Stimulated activated naive CD8-positive, alpha-beta T cell treated with anti-CD3 and anti-CD28 coated beads, Interleukin-15, amount 100 ng/mL, for 72 hours (primary cell): ENCODE measurements at regions not wholly inside any gene's neighbourhood (a gene's known extent, or its start where the extent isn't known, plus 50 kb on each side); places are given as distances from the start of the nearest gene placed in this dataset.
A peak's percentile ranks its signal among the peaks of the same experiment; 100 is the strongest.
"Not testable (repeated sequence)": the region's sequence is repeated elsewhere in the genome, so short reads cannot be mapped to it uniquely, and the experiment has no call there.

ENCODE experiments used
- ATAC-seq: fragments of 150-1000 bp; cut with Tn5 transposase; 2 replicates; pipeline ENCODE4 v1.10.0; 2021; ENCODE audit warnings: mild to moderate bottlenecking, moderate library complexity
- DNase-seq, 2 donors: peaks; one replicate each; pipeline ENCODE4 v3.0.0; 2021 to 2022
- H3K27ac Mint-ChIP-seq, 2 donors: one replicate each; pipeline ENCODE4 v1.8.0; 2022; ENCODE audit warnings: mild to moderate bottlenecking in 2 of 2, mixed read lengths in 2 of 2, moderate library complexity in 2 of 2
- H3K27me3 Mint-ChIP-seq: one replicate; pipeline ENCODE4 v1.8.0; 2022; ENCODE audit warnings: mixed read lengths
- H3K4me1 Mint-ChIP-seq: one replicate; pipeline ENCODE4 v1.8.0; 2022; ENCODE audit warnings: mild to moderate bottlenecking, mixed read lengths
- H3K4me3 Mint-ChIP-seq, 2 donors: one replicate each; pipeline ENCODE4 v1.8.0; 2022; ENCODE audit warnings: mild to moderate bottlenecking in 2 of 2, mixed read lengths in 2 of 2, moderate library complexity in 1 of 2
- H3K9me3 Mint-ChIP-seq, 2 donors: one replicate each; pipeline ENCODE4 v1.8.0; 2022; ENCODE audit warnings: mixed read lengths in 2 of 2

DNA sequence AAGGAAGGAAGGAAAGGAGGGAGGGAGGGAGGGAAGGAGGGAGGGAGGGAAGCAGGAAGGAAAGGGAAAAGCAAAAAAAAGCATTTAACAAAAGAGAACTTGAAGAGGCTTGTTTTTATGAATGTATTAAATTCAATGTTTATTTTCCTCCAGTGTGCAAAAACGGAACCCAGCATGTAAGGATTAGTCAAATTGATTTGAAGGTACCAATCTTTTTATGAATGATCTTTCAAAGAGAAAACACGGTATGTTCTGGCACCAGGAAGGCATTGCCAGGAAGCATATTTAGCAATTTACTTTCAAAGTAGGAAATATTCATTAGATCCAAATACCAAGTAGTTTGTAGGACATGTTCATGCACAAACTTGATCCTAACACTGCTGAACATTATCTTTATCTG lies 453.6 kb downstream of the PDGFC start:
- Mint-ChIP-seq H3K4me3 (no peak overlapping the region), H3K27ac (no peak overlapping the region), H3K4me1 (no peaks in the 10 kb centered on the region), H3K27me3 (no peaks in the 10 kb centered on the region), H3K9me3 (peaks cover 0 to 20% of the 10 kb centered on the region in 2 donors)
- ATAC-seq (no peak), DNase-seq (no peak)

- Mint-ChIP-seq H3K27me3 (no peaks in the 10 kb centered on the region), H3K27ac (no peak overlapping the region), H3K9me3 (peaks cover 0 to 19% of the 10 kb centered on the region in 2 donors), H3K4me3 (no peak overlapping the region), H3K4me1 (no peaks in the 10 kb centered on the region)
- DNase-seq (no peak), ATAC-seq (no peak)
These were observed 454.1 kb downstream of the PDGFC start for GRCh38 chr4:156517546-156517945.

DNA sequence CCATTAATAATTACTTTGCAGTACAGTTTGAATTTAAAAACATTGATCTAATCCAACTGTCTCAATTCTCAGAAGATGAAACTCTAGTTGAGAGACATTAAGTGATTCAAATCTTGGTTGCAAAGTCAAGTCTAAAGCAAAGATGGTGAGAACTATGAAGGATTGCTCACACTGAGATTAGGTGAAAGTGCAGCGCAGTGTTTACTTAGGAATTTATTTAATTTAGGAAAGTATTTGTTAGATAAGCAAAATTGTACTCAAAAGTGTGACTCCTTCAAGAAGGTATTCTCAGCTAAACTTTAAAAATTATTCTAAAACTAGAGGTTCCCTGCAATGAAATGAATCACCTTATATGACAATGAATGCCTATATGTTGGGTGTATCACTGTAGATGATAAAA lies 454.9 kb downstream of the PDGFC start:
- Mint-ChIP-seq H3K27ac (no peak overlapping the region), H3K4me3 (no peak overlapping the region), H3K9me3 (peaks cover 0 to 13% of the 10 kb centered on the region in 2 donors), H3K27me3 (no peaks in the 10 kb centered on the region), H3K4me1 (no peaks in the 10 kb centered on the region)
- ATAC-seq = no peak
- DNase-seq = no peak

DNA sequence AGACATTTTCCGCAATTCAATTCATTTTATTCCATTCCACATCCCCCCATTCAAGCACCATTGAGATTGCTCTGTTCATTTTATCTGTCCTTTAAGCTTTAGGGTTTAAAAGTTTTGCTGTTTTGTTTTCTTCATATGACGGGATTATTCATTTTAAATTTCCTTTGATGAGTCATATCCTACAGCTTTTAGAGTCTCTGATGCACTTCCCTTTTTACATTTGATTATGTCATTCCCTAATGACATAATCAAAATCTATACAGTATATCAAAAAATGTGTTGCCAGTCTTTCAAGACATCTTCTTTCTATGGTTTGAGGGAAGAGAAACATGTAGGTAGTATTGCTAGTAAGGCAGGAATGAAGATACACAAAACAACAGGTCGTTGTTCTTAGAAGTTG lies 456.3 kb downstream of the PDGFC start:
- Mint-ChIP-seq H3K9me3 (peaks cover 12 to 13% of the 10 kb centered on the region in 2 donors), H3K4me3 (no peak overlapping the region), H3K27me3 (no peaks in the 10 kb centered on the region), H3K27ac (no peak overlapping the region), H3K4me1 (no peaks in the 10 kb centered on the region)
- no peak for DNase-seq
- ATAC-seq = no peak

DNA sequence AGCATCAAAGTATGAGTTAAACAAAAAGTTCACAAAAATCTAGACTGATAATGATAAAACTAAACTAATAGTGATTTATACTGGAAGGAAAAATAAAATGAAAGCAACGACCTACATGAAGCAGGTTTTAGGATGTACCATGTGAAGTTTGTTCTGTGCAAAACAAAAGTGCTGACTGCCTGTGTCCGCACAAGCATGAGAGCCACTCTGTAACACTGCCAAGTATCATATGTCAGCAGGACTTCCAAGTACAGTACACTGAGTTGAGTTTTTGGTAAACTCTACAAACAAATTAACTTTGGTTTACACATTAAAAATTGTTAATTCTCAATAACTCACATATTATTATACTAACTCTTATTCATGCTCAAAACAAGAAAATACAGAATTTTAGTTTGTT lies 459.0 kb downstream of the PDGFC start:
- no peaks in the 10 kb centered on the region for H3K4me1 Mint-ChIP-seq
- H3K27ac Mint-ChIP-seq = no peak overlapping the region
- DNase-seq = no peak
- H3K27me3 Mint-ChIP-seq = no peaks in the 10 kb centered on the region
- H3K9me3 Mint-ChIP-seq = peaks cover 8 to 24% of the 10 kb centered on the region in 2 donors
- H3K4me3 Mint-ChIP-seq = no peak overlapping the region
- no peak for ATAC-seq

DNA sequence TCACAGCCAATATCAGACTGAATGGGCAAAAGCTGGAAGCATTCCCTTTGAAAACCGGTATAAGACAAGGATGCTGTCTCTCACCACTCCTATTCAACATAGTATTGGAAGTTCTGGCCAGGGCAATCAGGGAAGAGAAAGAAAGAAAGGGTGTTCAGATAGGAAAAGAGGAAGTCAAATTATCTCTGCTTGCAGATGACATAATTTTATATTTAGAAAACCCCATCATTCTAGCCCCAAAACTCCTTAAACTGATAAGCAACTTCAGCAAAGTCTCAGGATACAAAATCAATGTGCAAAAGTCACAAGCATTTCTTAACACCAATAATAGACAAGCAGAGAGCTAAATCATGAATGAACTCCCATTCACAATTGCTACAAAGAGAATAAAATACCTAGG lies 461.7 kb downstream of the PDGFC start:
- H3K4me1 Mint-ChIP-seq, ATAC-seq, H3K27ac Mint-ChIP-seq, DNase-seq, H3K27me3 Mint-ChIP-seq, H3K4me3 Mint-ChIP-seq: not testable (repeated sequence)
- peaks cover 9 to 38% of the 10 kb centered on the region in 2 donors for H3K9me3 Mint-ChIP-seq

DNA sequence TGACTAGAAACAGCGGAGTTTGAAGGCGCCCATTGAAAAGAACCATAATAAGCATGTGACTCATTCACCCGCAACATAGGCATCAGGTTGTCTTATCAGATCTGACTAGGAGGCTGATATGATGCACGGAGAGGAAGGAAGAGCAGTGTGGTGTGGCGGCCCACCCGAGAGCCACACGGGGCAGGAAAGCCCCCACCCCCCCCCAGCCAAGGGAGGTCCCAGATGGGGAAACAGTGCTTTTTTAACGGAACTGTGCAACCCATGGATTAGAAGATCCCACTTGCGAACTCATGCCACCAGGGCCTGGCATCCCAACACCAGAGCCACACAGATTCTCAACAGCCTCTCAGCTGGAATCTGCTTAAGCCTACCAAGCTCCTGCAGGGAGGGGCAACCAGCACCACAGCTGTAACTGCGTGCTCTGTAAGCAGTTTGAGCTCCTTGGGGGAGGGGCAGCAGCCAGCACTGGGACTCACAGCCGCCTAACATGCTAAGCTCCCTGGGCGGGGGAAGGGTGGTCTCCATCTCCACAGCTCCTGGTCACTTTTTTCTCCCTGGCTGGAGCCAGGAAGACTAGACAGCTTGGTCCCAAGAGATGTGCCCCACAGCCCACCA lies 466.2 kb downstream of the PDGFC start:
- ATAC-seq (no peak), DNase-seq (no peak)
- Mint-ChIP-seq H3K9me3 (peaks cover 14 to 47% of the 10 kb centered on the region in 2 donors), H3K27me3 (no peaks in the 10 kb centered on the region), H3K4me1 (no peaks in the 10 kb centered on the region), H3K4me3 (no peak overlapping the region), H3K27ac (no peak overlapping the region)

- Mint-ChIP-seq H3K4me3 (no peak overlapping the region), H3K27ac (no peak overlapping the region), H3K27me3 (no peaks in the 10 kb centered on the region), H3K9me3 (peaks cover 14 to 44% of the 10 kb centered on the region in 2 donors), H3K4me1 (no peaks in the 10 kb centered on the region)
- no peak for DNase-seq
- no peak for ATAC-seq
These were observed 468.5 kb downstream of the PDGFC start for GRCh38 chr4:156503119-156503518.

- ATAC-seq (no peak), DNase-seq (no peak)
- peaks cover 12 to 34% of the 10 kb centered on the region in 2 donors for H3K9me3 Mint-ChIP-seq
- H3K27me3 Mint-ChIP-seq = no peaks in the 10 kb centered on the region
- H3K27ac Mint-ChIP-seq = no peak overlapping the region
- H3K4me3 Mint-ChIP-seq = no peak overlapping the region
- no peaks in the 10 kb centered on the region for H3K4me1 Mint-ChIP-seq
These were observed 469.6 kb downstream of the PDGFC start for GRCh38 chr4:156501962-156502361.

DNA sequence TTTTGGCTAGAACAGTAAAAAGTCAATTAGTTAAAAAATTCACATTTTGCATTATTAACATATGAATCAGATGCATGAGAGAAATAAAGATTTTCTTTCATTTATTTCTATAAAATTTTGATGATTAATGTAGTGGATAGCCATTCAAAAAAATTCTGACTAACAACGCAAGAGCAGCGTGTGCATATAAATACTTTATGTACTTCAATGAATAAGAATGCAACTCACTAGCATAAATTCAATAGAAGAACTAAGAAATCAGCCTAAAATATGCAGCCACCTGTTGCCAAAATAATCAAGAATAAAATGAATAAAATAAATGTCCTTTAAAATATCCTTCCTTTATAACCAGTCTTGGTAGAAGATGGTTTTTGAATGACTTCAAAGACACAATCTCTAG lies 471.9 kb downstream of the PDGFC start:
- no peaks in the 10 kb centered on the region for H3K4me1 Mint-ChIP-seq

GRCh38 chr4:156497486-156497885 lies 474.1 kb downstream of the PDGFC start:
- Mint-ChIP-seq H3K27ac (no peak overlapping the region), H3K4me1 (no peaks in the 10 kb centered on the region), H3K27me3 (no peaks in the 10 kb centered on the region), H3K9me3 (peaks cover 0 to 16% of the 10 kb centered on the region in 2 donors), H3K4me3 (no peak overlapping the region)
- DNase-seq = no peak
- no peak for ATAC-seq

More for the DNA sequence above, 471.9 kb downstream of the PDGFC start:
- no peak for DNase-seq
- no peak overlapping the region for H3K27ac Mint-ChIP-seq
- no peaks in the 10 kb centered on the region for H3K27me3 Mint-ChIP-seq
- no peak for ATAC-seq
- H3K9me3 Mint-ChIP-seq = peaks cover 5 to 25% of the 10 kb centered on the region in 2 donors
- no peak overlapping the region for H3K4me3 Mint-ChIP-seq

- no peak for ATAC-seq
- no peaks in the 10 kb centered on the region for H3K27me3 Mint-ChIP-seq
- peaks cover 0 to 9% of the 10 kb centered on the region in 2 donors for H3K9me3 Mint-ChIP-seq
- H3K4me3 Mint-ChIP-seq = no peak overlapping the region
- no peak overlapping the region for H3K27ac Mint-ChIP-seq
- no peaks in the 10 kb centered on the region for H3K4me1 Mint-ChIP-seq
- DNase-seq = no peak
These were observed 474.8 kb downstream of the PDGFC start for GRCh38 chr4:156496797-156497196.

- H3K9me3 Mint-ChIP-seq = peaks cover 0 to 6% of the 10 kb centered on the region in 2 donors
- H3K4me3 Mint-ChIP-seq = no peak overlapping the region
- ATAC-seq (no peak), DNase-seq (no peak)
- H3K4me1 Mint-ChIP-seq = no peaks in the 10 kb centered on the region
- H3K27me3 Mint-ChIP-seq = no peaks in the 10 kb centered on the region
- H3K27ac Mint-ChIP-seq = no peak overlapping the region
These were observed 475.8 kb downstream of the PDGFC start for GRCh38 chr4:156495836-156496235.

- Mint-ChIP-seq H3K4me1 (no peaks in the 10 kb centered on the region), H3K27me3 (no peaks in the 10 kb centered on the region), H3K4me3 (no peak overlapping the region), H3K9me3 (peaks cover 2 to 3% of the 10 kb centered on the region in 2 donors), H3K27ac (no peak overlapping the region)
- ATAC-seq = no peak
- DNase-seq = no peak
These were observed 476.5 kb downstream of the PDGFC start for GRCh38 chr4:156495091-156495490.

GRCh38 chr4:156493858-156494257 lies 477.7 kb downstream of the PDGFC start:
- H3K4me1 Mint-ChIP-seq = no peaks in the 10 kb centered on the region
- H3K27me3 Mint-ChIP-seq = no peaks in the 10 kb centered on the region
- H3K4me3 Mint-ChIP-seq = no peak overlapping the region
- ATAC-seq (no peak), DNase-seq (no peak)
- H3K27ac Mint-ChIP-seq = no peak overlapping the region
- peaks cover 0 to 5% of the 10 kb centered on the region in 2 donors for H3K9me3 Mint-ChIP-seq

DNA sequence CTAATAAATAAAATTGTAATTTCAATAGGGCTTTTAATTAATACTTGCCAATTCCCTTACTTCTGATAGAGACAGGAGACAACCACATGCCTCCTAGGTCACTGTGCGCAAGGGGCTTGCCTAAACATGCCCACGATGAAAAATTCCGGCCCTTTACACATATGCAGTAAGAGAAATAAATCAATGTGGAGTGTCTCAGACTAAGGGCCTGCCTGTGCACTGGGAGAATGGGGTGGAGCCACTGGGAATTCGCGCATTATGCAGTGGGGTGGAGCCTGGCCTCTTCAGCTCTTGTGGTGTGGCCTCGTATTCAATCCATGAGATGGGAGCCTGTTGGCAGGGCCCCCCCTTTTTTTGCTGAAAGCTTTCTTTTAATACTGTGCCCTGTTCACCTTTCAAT lies 484.5 kb downstream of the PDGFC start:
- Mint-ChIP-seq H3K4me1 (no peaks in the 10 kb centered on the region), H3K4me3 (no peak overlapping the region), H3K27me3 (no peaks in the 10 kb centered on the region), H3K27ac (peak overlapping the region in 1 of 2 donors; percentile 12), H3K9me3 (peaks cover 5 to 6% of the 10 kb centered on the region in 2 donors)
- no peak for DNase-seq
- no peak for ATAC-seq

GRCh38 chr4:156481845-156482244 lies 489.8 kb downstream of the PDGFC start:
- Mint-ChIP-seq H3K27me3 (no peaks in the 10 kb centered on the region), H3K4me3 (no peak overlapping the region), H3K4me1 (no peaks in the 10 kb centered on the region), H3K27ac (no peak overlapping the region), H3K9me3 (peaks cover 0 to 6% of the 10 kb centered on the region in 2 donors)
- ATAC-seq (no peak), DNase-seq (no peak)
